ENCODE measurements at regions not wholly inside any gene's neighbourhood (a gene's known extent, or its start where the extent isn't known, plus 50 kb on each side); places are given as distances from the start of the nearest gene placed in this dataset.

DNA sequence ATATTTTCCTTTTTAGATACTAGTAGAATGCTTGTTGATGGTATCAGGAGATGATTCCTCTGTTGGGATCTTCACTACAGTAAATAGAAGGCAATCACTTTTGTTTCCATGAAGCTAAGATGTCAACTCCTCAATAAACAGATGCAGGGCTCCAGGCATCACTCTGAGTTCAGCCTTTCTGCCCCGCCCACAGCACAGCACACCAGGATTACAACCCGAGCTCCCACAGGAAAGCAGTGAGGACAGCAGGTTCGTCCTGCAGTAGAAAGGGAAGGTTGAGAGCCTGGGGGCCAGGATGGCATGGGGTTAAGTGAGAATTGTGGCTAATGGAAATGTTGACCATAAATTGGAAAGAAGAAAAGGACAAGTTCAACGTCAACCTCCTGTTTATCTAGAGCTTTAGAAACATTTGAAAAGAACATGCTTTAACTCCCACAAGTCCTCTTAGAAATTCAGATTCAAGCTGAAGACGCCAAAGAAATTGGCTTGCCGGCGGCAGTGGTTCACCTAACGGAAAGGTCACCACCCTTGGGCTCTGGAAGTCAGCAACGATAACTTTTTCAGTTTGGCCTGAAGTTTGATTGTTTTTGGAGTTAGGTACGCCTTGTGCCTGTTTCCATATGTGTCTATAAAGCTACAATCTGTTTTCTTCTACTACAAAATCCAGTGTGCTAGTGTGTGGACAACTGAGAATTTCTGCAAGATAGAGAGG is 144.4 kb upstream of the PDE10A start:
- no peak for TF ChIP-seq POLR2AphosphoS5 (IDR thresholded peaks at IDR 0.05; ENCODE audit: low read depth, low read length)
- no peak for TF ChIP-seq CTCF (IDR thresholded peaks at IDR 0.05)
- no peak for TF ChIP-seq TCF7L2 (IDR thresholded peaks at IDR 0.05; ENCODE audit: low read depth, low read length)
- ChIA-PET CTCF (no interaction called here), POLR2A (no interaction called here)
- Histone ChIP-seq H3K4me3 (ENCODE audit: low read depth in 2 of 2, low read length in 2 of 2) (no peak overlapping the region), H3K4me1 (ENCODE audit: control insufficient read depth, insufficient read depth, low read length) (no peaks in the 10 kb centered on the region), H3K36me3 (ENCODE audit: control insufficient read depth, insufficient read depth, low read length) (no peaks in the 10 kb centered on the region), H3K9me3 (ENCODE audit: control insufficient read depth, insufficient read depth, low read depth, low read length) (no peaks in the 10 kb centered on the region), H3K27me3 (ENCODE audit: control insufficient read depth, insufficient read depth, low read length) (no peaks in the 10 kb centered on the region), H3K27ac (ENCODE audit: low read length) (no peak overlapping the region)
- no TSS peak for BruUV-seq (replicated peaks)
- DNase-seq (ENCODE audit: low read depth, low spot score) (no peak), ATAC-seq (no peak)
- in situ Hi-C loops (cut with HindIII; ENCODE audit: low pct_unique_long_range_greater_than_20kb, low sequenced_read_pairs) (no loop called here), intact Hi-C loops (cut with micrococcal nuclease; ENCODE audit: unreplicated experiment) (no loop called here)

DNA sequence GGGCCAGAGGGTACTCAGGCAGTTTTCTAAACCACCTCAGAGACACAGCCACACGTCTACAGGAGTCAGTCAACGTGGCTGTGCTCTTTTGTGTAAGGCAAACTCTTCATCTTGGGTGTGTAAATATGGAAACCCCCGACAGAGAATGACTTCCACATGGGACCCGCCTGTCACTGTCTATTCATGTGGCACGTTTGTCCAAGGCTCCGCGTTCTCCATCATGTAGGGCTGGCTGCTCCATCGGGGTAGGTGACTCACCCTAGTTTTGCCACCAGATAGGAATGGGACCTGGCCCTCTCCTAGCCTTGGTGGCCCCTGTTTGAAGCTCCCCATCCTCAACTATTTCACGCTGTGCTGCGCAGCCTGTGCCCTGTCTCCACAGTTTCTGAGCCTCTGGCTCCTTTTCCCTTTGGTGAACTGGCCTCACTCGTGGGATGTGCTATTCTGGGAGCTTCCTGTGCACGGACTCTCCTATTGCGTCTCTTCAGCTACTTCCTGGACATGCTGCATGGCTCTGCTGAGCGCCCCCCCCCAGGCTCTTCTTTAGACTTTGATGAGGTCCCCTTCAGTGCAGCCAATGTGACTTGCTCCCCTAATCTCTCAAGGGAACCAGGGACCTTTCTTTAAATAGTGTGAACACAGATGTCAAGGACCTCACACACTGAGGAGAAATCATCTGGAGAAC is 143.2 kb upstream of the PDE10A start:
- no peaks in the 10 kb centered on the region for H3K36me3 ChIP-seq (ENCODE audit: control insufficient read depth, insufficient read depth, low read length)
- in situ Hi-C loops (cut with HindIII; ENCODE audit: low pct_unique_long_range_greater_than_20kb, low sequenced_read_pairs) = no loop called here
- no peak for DNase-seq (ENCODE audit: low read depth, low spot score)
- intact Hi-C loops (cut with micrococcal nuclease; ENCODE audit: unreplicated experiment) = no loop called here
- ChIA-PET CTCF (no interaction called here), POLR2A (no interaction called here)
- H3K9me3 ChIP-seq (ENCODE audit: control insufficient read depth, insufficient read depth, low read depth, low read length) = no peaks in the 10 kb centered on the region
- H3K4me3 ChIP-seq (ENCODE audit: low read depth in 2 of 2, low read length in 2 of 2) = no peak overlapping the region
- H3K4me1 ChIP-seq (ENCODE audit: control insufficient read depth, insufficient read depth, low read length) = no peaks in the 10 kb centered on the region
- no peak overlapping the region for H3K27ac ChIP-seq (ENCODE audit: low read length)
- no peak for ATAC-seq
- no peaks in the 10 kb centered on the region for H3K27me3 ChIP-seq (ENCODE audit: control insufficient read depth, insufficient read depth, low read length)
- BruUV-seq (replicated peaks) = no TSS peak
- TF ChIP-seq SIN3A (IDR thresholded peaks at IDR 0.05; ENCODE audit: borderline replicate concordance, insufficient read depth, low read depth, low read length) (no peak), POLR2AphosphoS5 (IDR thresholded peaks at IDR 0.05; ENCODE audit: low read depth, low read length) (no peak), TCF7L2 (IDR thresholded peaks at IDR 0.05; ENCODE audit: low read depth, low read length) (no peak), CTCF (IDR thresholded peaks at IDR 0.05) (no peak)
- TF ChIP-seq, protein P1, sequence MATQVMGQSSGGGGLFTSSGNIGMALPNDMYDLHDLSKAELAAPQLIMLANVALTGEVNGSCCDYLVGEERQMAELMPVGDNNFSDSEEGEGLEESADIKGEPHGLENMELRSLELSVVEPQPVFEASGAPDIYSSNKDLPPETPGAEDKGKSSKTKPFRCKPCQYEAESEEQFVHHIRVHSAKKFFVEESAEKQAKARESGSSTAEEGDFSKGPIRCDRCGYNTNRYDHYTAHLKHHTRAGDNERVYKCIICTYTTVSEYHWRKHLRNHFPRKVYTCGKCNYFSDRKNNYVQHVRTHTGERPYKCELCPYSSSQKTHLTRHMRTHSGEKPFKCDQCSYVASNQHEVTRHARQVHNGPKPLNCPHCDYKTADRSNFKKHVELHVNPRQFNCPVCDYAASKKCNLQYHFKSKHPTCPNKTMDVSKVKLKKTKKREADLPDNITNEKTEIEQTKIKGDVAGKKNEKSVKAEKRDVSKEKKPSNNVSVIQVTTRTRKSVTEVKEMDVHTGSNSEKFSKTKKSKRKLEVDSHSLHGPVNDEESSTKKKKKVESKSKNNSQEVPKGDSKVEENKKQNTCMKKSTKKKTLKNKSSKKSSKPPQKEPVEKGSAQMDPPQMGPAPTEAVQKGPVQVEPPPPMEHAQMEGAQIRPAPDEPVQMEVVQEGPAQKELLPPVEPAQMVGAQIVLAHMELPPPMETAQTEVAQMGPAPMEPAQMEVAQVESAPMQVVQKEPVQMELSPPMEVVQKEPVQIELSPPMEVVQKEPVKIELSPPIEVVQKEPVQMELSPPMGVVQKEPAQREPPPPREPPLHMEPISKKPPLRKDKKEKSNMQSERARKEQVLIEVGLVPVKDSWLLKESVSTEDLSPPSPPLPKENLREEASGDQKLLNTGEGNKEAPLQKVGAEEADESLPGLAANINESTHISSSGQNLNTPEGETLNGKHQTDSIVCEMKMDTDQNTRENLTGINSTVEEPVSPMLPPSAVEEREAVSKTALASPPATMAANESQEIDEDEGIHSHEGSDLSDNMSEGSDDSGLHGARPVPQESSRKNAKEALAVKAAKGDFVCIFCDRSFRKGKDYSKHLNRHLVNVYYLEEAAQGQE (IDR thresholded peaks at IDR 0.05; ENCODE audit: insufficient read depth in 1 of 2, low read depth in 2 of 2, low read length in 1 of 2) = no peak

Measured in Panc1 (cell line).